ENCODE measurements at regions not wholly inside any gene's neighbourhood (a gene's known extent, or its start where the extent isn't known, plus 50 kb on each side); places are given as distances from the start of the nearest gene placed in this dataset.

DNA sequence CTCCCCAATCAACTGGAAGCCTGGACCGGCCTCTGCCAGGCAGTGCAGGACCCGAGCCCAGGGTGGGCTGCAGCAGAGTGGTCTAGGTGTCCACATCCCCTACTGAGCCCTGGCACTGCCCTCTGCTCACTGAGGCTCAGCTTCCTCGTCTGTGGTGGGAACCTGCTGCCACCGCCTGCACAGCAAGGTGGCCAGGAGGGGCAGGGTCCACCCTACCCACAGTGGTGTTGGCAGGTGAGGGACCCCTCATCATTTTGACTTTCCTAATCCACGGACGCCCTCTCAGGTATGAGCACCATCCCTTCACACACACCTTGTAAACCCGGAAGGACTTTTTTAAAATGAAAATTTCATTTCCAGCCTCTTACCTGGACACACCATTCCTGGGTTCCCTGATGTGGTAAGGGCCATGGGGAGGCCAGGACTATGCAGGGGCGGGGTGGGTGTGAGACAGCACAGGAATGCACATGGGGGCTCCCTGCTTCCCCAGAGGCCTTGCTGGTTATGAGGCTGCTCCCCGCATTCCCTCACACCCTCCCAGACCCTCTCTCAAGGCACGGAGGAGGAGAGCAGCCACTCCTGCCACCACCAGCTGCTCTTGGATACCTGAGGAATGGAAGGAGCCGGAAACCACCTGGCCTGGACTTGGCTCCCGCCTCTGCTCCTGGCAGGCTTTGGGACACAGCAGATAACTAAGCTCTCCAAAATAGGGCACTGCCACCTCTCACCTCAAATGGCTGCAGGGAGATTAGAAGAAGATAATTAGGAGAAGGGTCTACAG, 185.9 kb upstream of the TPM1 start:
- no peaks in the 10 kb centered on the region for H3K27me3 ChIP-seq (ENCODE audit: insufficient read depth, low read depth, low read length)
- no peak overlapping the region for H3K4me3 ChIP-seq (ENCODE audit: low read length)
- H4K20me1 ChIP-seq (ENCODE audit: insufficient read depth), result no peaks in the 10 kb centered on the region
- no peaks in the 10 kb centered on the region for H3K9me2 ChIP-seq (ENCODE audit: insufficient read depth, low read length)
- no peak overlapping the region for H3K9ac ChIP-seq (ENCODE audit: low read length)
- H3K36me3 ChIP-seq (ENCODE audit: insufficient read depth, low read length), result no peaks in the 10 kb centered on the region
- no peaks in the 10 kb centered on the region for H3K9me3 ChIP-seq (ENCODE audit: low read length)
- no peak overlapping the region for H3K27ac ChIP-seq (ENCODE audit: low read length)
- H3K4me2 ChIP-seq (ENCODE audit: low read length), result no peak overlapping the region
- no peak for TF ChIP-seq POLR2AphosphoS5 (IDR thresholded peaks at IDR 0.05)
- TF ChIP-seq MXI1 (conservative IDR thresholded peaks at IDR 0.05; ENCODE audit: poor library complexity, severe bottlenecking), result no peak
- TF ChIP-seq, protein P1, sequence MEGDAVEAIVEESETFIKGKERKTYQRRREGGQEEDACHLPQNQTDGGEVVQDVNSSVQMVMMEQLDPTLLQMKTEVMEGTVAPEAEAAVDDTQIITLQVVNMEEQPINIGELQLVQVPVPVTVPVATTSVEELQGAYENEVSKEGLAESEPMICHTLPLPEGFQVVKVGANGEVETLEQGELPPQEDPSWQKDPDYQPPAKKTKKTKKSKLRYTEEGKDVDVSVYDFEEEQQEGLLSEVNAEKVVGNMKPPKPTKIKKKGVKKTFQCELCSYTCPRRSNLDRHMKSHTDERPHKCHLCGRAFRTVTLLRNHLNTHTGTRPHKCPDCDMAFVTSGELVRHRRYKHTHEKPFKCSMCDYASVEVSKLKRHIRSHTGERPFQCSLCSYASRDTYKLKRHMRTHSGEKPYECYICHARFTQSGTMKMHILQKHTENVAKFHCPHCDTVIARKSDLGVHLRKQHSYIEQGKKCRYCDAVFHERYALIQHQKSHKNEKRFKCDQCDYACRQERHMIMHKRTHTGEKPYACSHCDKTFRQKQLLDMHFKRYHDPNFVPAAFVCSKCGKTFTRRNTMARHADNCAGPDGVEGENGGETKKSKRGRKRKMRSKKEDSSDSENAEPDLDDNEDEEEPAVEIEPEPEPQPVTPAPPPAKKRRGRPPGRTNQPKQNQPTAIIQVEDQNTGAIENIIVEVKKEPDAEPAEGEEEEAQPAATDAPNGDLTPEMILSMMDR (IDR thresholded peaks at IDR 0.05; ENCODE audit: poor library complexity, severe bottlenecking), result no peak
- no peak for TF ChIP-seq TAF1 (IDR thresholded peaks at IDR 0.05; ENCODE audit: low read depth)
- no peak for TF ChIP-seq EP300 (conservative IDR thresholded peaks at IDR 0.05; ENCODE audit: poor library complexity, severe bottlenecking)
- TF ChIP-seq, protein P2, sequence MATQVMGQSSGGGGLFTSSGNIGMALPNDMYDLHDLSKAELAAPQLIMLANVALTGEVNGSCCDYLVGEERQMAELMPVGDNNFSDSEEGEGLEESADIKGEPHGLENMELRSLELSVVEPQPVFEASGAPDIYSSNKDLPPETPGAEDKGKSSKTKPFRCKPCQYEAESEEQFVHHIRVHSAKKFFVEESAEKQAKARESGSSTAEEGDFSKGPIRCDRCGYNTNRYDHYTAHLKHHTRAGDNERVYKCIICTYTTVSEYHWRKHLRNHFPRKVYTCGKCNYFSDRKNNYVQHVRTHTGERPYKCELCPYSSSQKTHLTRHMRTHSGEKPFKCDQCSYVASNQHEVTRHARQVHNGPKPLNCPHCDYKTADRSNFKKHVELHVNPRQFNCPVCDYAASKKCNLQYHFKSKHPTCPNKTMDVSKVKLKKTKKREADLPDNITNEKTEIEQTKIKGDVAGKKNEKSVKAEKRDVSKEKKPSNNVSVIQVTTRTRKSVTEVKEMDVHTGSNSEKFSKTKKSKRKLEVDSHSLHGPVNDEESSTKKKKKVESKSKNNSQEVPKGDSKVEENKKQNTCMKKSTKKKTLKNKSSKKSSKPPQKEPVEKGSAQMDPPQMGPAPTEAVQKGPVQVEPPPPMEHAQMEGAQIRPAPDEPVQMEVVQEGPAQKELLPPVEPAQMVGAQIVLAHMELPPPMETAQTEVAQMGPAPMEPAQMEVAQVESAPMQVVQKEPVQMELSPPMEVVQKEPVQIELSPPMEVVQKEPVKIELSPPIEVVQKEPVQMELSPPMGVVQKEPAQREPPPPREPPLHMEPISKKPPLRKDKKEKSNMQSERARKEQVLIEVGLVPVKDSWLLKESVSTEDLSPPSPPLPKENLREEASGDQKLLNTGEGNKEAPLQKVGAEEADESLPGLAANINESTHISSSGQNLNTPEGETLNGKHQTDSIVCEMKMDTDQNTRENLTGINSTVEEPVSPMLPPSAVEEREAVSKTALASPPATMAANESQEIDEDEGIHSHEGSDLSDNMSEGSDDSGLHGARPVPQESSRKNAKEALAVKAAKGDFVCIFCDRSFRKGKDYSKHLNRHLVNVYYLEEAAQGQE (IDR thresholded peaks at IDR 0.05; ENCODE audit: borderline replicate concordance), result no peak
- no peak for TF ChIP-seq SMC3 (conservative IDR thresholded peaks at IDR 0.05; ENCODE audit: poor library complexity)
- TF ChIP-seq RAD21 (conservative IDR thresholded peaks at IDR 0.05), result no peak
- TF ChIP-seq EZH2 (IDR thresholded peaks at IDR 0.05; ENCODE audit: borderline replicate concordance, insufficient read depth, low read length, poor library complexity, severe bottlenecking), result no peak
- H2AFZ ChIP-seq (ENCODE audit: low read depth, low read length), result no peak overlapping the region
- no peaks in the 10 kb centered on the region for H3K79me2 ChIP-seq (replicated peaks; ENCODE audit: insufficient read depth, low read length)
- no peaks in the 10 kb centered on the region for H3F3A ChIP-seq (ENCODE audit: insufficient read depth, low read length, poor library complexity, severe bottlenecking)

DNA sequence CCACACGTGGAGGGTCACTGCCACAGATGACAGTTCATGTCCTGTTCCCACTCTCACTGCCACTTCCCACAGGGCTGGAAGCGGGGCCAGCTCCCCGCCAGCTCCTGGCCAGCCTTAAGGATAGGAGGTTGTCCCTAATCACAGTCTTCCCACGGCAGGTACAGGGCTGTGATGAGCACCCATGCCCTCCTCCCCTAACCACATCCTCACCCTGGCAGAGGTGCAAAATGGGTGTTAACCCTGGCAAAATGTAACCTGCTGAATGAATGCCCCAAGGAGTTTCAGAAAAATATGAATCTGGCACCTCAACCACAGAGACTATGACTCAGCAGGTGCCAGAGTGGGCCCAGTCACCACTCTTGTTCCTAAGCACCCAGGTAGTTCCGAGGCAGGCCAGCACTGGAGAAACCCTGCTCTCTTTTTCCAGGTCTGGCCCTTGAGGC, 185.1 kb upstream of the TPM1 start:
- Histone ChIP-seq H2AFZ (ENCODE audit: low read depth, low read length) (no peak overlapping the region), H3K27ac (ENCODE audit: low read length) (no peak overlapping the region), H3K4me2 (ENCODE audit: low read length) (no peak overlapping the region), H3K9me3 (ENCODE audit: low read length) (no peaks in the 10 kb centered on the region), H4K20me1 (ENCODE audit: insufficient read depth) (no peaks in the 10 kb centered on the region), H3K9ac (ENCODE audit: low read length) (no peak overlapping the region), H3K27me3 (ENCODE audit: insufficient read depth, low read depth, low read length) (no peaks in the 10 kb centered on the region), H3K9me2 (ENCODE audit: insufficient read depth, low read length) (no peaks in the 10 kb centered on the region), H3K4me3 (ENCODE audit: low read length) (no peak overlapping the region), H3F3A (ENCODE audit: insufficient read depth, low read length, poor library complexity, severe bottlenecking) (no peaks in the 10 kb centered on the region), H3K79me2 (replicated peaks; ENCODE audit: insufficient read depth, low read length) (no peaks in the 10 kb centered on the region), H3K36me3 (ENCODE audit: insufficient read depth, low read length) (no peaks in the 10 kb centered on the region)
- TF ChIP-seq RAD21 (conservative IDR thresholded peaks at IDR 0.05) (no peak), POLR2AphosphoS5 (IDR thresholded peaks at IDR 0.05) (no peak), EZH2 (IDR thresholded peaks at IDR 0.05; ENCODE audit: borderline replicate concordance, insufficient read depth, low read length, poor library complexity, severe bottlenecking) (no peak), SMC3 (conservative IDR thresholded peaks at IDR 0.05; ENCODE audit: poor library complexity) (no peak), MXI1 (conservative IDR thresholded peaks at IDR 0.05; ENCODE audit: poor library complexity, severe bottlenecking) (no peak)
- TF ChIP-seq, protein P1 (IDR thresholded peaks at IDR 0.05; ENCODE audit: poor library complexity, severe bottlenecking), result no peak
